ENCODE measurements at regions not wholly inside any gene's neighbourhood (a gene's known extent, or its start where the extent isn't known, plus 50 kb on each side); places are given as distances from the start of the nearest gene placed in this dataset.
A peak's percentile ranks its signal among the peaks of the same experiment; 100 is the strongest.

DNA sequence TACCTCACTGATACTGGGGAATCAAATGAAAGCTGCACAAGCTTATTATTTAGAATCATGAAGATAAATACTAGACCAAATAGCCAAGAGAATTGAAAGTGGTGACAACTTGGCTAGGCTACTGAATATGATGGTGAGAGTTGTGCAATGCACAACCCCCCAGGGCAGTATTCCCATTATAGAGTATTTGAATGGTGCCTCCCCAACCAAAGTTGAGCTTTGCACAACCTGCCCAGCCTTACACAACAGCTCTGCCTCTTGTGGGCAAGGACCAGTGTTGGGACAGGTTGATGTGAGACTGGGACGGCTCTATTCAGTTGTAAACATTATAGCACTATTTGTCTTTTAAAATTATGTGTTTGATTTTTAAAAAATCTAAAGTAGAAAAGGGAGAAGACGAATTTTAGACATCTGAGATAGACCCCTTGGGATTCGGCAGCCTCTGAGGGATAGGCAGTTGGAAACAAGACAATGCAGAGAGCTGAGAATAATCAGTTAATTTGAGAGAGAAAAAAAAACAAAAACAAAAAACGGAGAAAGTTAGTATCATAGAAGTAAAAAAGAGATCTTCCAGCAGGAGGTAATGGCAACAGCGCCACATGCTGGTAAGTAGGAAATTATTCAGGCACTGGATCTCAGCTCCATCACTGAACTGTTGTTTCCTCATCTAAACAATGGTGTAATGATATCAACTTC is 91.0 kb upstream of the KCNA3 start:
- peak; percentile 22 to 30 for DNase-seq (ENCODE audit: low read depth in 2 of 2)

DNA sequence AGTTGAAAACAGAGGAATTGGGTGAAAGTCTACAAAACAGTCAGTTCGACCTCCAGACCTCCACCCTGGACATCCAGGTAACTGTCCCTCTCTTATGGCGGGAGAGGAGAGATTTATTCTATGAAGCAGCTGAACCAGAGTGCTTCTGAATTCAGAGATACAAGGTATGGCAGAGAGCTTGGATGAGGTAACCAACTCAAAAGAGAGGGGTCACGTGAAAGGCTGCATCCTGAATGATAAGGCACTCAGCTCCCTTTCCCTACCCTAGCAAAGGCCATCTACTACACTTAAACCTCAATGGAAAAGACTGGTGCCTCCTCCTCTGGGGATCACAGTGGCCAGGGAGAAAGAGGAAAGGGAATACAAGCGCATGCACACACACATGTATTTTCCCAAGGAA is 88.4 kb upstream of the KCNA3 start:
- DNase-seq (ENCODE audit: low read depth in 2 of 2): no peak

DNA sequence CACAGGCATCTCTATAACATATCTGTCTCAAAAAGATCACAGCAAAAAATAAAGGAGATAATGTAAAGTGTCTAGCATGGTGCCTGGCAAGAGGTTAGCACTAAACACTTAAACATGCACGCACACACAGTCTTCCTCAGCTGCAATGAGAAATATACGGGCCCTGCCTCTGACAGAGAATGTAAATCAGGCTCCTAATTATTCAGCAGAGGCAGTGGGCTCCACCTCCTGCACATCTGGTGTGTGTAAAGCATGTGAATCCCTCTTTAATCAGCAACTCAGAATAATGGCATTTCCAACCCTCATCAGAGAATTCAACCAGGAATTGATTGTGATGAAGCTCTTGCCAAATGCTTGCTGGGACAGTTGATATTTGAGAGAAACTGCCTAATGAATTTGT is 85.6 kb upstream of the KCNA3 start:
- no peak for DNase-seq (ENCODE audit: low read depth in 2 of 2)

DNA sequence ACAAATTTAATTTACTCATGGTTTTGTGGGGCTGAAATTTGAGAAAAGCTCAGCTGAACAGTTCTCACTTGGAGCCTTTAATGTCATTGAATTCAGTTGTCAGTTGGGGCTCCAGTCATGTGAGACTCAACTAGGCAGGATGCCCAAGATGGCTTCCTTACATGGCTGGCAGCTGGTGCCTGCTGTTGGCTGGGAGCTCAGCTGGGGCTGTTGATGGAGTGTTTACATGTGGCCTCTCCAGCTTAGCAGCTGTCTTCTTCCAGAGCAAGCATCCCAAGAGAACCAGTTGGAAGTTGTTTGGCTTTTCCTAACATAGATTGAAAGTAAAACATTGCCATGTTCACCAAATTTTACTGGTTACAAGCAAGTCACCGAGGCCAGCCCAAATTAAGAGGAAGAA is 81.8 kb upstream of the KCNA3 start:
- no peak for DNase-seq (ENCODE audit: low read depth in 2 of 2)

DNA sequence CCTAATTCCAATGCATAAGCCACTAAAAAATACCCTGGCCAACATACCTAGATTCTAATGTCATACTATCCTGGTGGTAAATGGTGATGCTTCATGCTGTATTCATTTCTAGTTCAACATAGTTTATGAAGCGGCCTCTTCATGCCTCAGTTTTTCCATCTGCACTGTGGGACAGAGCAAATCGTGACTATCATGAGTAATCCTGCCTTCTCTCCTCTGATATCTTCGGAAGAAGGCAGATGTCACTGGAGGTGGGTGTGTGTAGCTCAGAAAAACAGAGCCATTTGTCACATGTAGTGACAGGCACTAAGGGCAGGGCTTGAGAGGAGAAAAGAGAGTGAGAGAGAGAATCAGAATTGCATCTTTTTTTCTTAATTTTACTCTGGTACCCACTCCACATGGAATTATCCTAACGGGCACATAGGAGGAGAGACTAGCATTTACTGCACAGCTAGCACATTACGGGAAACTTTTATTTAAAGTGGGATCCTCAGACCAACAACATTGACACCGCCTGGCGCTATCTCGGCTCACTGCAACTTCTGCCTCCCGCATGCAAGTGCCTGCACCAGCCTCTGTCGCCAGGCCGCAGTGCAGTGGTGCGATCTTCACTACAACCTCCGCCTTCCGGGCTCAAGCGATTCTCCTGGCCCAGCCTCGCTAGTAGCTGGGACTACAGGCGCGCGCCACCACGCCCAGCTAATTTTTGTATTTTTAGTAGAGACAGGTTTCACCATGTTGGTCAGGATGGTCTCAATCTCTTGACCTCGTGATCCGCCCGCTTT is 78.4 kb upstream of the KCNA3 start:
- no peak for DNase-seq (ENCODE audit: low read depth in 2 of 2)

DNA sequence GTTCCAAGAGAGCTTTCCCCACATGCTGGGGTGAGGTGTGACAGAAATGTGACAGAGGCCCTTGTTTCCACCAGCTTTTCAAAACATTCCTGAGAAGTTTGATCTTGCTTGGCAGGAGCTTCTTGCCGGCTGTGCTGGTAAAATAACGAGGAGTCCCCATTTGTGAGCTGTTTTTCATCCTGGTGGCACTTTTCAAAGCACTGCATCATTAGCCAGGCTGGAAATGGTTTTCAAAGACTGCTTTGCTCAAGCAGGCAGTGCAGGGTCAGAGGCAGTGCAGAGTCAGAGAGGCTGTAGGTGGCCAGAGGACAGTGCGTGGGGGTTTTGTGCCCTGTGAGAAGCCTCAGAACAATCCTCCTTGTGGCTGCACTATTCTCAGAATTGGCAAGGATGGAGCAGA is 75.8 kb upstream of the KCNA3 start:
- no peak for DNase-seq (ENCODE audit: low read depth in 2 of 2)

DNA sequence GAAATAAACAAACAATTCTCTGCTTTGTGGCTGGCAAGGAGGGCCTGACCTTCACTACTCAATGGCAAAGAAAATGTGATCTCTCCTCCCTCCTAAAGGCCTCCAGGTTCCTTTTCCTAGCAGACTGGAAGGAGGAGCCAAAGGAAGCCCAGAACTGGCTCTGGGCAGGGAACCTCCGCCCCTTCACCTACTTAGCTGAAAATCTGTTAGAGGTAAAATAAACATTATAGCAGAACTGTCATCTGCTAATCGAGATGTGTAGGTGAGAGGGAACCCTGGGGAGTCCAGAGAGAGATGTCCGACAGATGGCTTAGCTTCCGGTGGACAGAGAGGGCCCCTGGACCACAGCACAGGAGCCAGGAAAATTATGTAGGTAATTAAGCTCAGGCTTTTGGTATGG is 75.2 kb upstream of the KCNA3 start:
- no peak for DNase-seq (ENCODE audit: low read depth in 2 of 2)

DNA sequence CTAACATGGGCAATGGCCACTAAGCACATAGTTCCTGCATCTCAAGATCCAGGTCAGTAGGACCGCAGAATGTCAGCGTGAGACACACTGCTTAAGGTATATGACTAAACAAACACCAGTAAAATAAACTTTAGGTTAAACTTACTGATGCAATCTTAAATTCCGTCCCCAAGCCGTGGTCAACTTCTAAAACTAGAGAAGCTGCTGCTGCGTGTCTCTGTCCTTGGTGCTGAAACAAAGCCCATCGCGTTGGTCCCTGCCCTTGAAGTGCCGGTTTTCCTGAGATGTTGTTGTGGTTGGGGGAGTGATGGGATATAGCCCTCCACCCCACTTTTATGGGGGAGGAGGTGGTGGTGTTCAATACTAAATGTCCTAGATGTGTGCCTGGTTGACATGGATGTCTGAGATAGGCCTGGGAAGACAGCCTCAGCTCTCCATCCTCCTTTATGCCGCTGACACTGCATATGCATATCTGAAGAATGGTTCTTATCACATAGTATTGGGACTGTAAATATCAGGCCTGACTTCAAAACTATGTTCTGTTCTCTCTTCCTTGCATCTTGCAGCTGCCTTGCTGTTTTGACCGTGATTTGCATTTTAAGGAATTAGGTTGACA is 72.0 kb upstream of the KCNA3 start:
- DNase-seq (ENCODE audit: low read depth in 2 of 2): peak; percentile 36 to 44

DNA sequence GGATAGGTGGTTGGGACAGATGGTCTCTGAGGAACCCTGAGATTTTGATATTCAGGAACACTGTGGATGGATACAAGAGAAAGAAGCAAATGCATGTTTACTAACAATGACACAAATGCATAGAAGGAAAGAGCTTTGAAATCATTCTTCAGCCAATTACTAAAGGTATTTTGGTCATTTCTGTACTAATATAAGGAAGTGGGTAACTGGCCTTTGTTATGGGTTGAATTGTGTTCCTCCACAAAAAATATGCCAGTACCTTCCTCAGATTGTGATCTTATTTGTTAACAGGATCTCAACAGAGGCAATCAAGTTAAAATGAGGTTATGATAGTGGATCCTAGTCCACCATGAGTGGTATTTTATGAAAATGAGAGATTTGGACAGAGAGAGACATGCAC is 68.7 kb upstream of the KCNA3 start:
- no peak for DNase-seq (ENCODE audit: low read depth in 2 of 2)

DNA sequence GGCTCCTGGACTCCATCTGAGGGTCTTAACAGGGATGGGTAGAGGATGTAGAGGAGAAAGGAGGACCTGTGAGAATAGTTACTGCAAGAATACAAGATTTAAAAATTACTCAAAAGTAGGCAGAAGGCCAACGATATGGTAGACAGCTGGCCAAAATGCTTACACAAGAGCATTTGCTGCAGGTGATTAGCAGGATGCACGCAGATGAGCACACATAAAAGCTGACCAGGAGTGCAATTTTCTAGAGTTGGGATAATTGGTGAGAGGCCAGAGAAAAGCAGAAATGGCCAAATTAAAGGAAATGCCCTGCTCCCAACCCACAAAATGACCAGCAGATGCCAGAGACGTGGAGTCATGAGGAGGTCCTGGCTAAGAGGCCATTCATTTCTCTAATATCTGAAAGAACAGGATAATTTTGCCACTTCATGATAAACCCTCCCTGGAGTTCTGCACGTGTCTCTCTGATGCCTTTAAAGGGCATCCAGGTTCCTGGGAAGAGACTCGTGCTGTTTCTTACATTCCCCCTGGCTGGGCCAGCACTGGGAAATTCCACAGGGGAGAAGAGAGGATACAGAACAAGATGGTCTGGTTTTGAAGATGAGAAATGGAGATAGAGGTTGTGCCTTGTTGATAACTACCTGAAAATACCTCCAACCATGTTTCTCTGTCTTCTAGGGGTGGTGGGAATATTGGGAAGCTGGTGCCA is 62.3 kb upstream of the KCNA3 start:
- DNase-seq (ENCODE audit: low read depth in 2 of 2): no peak

DNA sequence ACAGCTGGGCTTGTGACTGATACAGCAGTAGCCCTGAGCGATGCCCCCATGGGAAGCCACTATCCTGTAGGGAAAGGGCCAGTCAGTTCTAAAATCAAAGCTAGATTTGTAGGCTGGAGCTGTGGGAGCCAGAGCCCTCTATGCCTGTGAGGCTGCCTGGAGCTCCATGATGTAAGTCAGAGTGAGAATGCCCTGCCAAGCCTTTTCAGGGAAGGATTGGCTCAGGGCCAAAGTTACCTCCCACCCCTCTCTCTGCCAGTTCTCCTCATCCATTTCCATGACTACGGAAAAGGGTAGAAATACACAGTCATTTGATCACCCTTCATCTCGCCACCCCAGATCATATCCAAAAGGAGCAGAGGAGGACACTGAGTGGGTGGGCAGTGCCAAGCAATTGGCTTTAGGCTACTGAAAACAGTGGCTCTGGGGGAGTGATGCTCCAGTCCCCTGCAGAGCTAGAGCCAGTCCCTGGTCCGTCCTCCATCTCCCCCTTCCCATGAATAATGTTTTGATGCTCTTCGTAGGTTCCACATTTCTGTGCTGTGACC is 59.5 kb upstream of the KCNA3 start:
- DNase-seq (ENCODE audit: low read depth in 2 of 2): no peak

DNA sequence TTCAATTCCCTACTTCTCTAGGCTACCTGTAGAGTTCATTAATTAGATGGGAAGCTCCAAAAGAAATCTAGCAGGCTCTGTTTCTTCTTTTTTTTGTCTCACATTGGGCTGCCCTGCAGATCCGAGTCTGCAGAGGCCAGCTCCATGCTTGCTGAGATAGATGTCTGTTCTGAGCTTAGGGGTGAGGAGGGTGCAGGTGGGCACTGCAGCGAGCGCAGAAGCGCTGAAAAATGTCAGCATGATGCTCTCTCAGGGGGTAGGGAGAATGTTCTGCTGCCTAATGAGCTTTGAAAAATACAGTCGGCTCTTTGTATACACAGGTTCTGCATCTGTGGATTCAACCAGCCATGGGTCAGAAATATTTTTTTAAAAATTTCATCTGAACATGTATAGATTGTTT is 56.8 kb upstream of the KCNA3 start:
- DNase-seq (ENCODE audit: low read depth in 2 of 2): no peak

DNA sequence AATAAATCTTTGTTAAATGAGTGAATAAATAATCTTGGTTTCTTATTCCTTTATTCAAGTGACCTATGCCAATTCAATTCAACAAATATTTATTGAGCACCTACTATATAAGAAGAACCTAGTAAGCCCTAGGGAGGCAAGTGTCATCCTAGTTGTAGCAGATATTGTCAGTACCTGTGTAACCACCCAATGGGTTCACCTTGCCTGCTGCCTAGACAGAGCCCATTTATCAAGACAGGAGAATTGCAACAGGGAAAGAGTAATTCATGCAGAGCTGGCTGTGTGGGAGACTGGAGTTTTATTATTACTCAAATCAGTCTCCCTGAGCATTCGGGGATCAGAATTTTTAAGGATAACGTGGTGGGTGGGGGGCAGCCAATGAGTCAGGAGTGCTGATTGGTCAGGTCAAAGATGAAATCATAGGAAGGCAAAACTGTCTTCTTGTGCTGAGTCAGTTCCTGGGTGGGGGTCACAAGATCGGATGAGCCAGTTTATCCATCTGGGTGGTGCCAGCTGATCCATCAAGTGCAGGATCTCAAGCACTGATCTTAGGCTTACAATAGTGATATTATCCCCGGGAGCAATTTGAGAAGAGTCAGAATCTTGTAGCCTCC is 53.8 kb upstream of the KCNA3 start:
- no peak for DNase-seq (ENCODE audit: low read depth in 2 of 2)

DNA sequence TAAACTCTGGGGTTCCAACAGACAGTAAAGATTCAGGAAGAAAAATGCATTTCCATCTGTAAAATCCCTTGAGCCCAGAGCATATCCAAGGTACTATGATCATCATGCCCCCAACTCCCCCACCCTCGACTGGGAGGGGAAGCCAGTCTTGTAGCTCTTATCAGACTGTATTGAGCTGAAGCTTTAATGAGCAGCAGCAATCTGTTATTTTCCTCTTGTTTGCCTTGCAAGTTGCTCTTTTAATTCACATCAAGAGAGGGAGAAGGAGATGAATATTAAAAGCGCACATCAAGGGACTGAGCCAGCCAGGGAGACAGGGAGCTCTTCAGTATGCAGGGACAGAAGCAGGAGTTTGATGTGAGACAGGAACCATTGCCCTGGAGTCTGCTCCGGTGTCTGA is 52.5 kb upstream of the KCNA3 start:
- no peak for DNase-seq (ENCODE audit: low read depth in 2 of 2)

DNA sequence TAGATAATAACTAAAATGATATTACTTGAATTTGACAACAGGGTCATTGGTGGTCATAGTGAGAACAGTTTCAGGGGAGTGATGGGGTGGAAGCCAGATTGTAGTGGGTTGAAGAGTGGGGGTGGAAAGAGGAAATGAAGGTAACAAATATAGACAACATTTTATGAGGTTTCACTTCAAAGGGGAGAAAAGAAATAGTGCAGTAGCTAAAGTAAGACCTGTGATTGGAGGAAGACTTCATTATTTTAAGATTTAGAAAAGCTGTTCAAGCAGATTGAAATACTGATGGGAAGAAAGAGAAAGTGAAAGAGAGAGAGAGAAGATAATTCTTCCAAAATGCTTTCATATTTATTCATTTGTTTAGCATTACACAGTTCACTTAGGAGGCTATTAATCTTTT is 52.0 kb upstream of the KCNA3 start:
- no peak for DNase-seq (ENCODE audit: low read depth in 2 of 2)

Measured in activated CD4-positive, alpha-beta T cell treated with anti-CD3 and anti-CD28 coated beads for 24 hours (primary cell).